HepG2 (cell line): ENCODE measurements at regions not wholly inside any gene's neighbourhood (a gene's known extent, or its start where the extent isn't known, plus 50 kb on each side); places are given as distances from the start of the nearest gene placed in this dataset.

Experiments
- ATAC-seq: fragments of 200-7000 bp; cut with Tn5 transposase; 3 replicates; pipeline ENCODE4 v1.9.1; 2020; ENCODE audit warnings: mild to moderate bottlenecking, moderate library complexity
- BruUV-seq: library from RNA; stranded (reverse); fragments of 400-500 nt; replicated peaks from 2 replicates; lab custom pipeline; 2021; lab: Mats Ljungman, UMichigan
- CTCF ChIA-PET: fragments of 300-600 bp; formaldehyde crosslinking; extraction: SDS; loops from one replicate; lab custom pipeline; 2021; ENCODE audit warnings: low total read pairs, inconsistent platforms, low intra/inter-chr PET ratio; lab: Yijun Ruan, JAX
- POLR2A ChIA-PET: fragments of 350-600 bp; sonication (Branson Sonifier 250); formaldehyde crosslinking; loops from one replicate; lab custom pipeline; 2020; ENCODE audit warnings: antibody characterized with exemption, inconsistent platforms; lab: Yijun Ruan, JAX
- DNase-seq: peaks from one replicate; pipeline ENCODE4 v3.0.0-alpha.2; 2015; ENCODE audit warnings: low spot score
- FAIRE-seq: peaks from 3 replicates; lab custom pipeline; 2011; peaks lifted over from hg19 to GRCh38; lab: Jason Lieb, UNC
- H2AFZ ChIP-seq: one replicate; pipeline ENCODE4 v1.6.1; 2011; ENCODE audit warnings: low read length, inconsistent platforms
- H3K27ac ChIP-seq: fragments of 300-600 bp; 3 replicates; pipeline ENCODE4 v1.8.0; 2011; ENCODE audit warnings: mixed run types, mild to moderate bottlenecking, mixed read lengths, low read length, inconsistent platforms; ENCODE audit not compliant: insufficient read depth; ENCODE audit errors: extremely low read length
- H3K27me3 ChIP-seq, 2 experiments: fragments of 200-600 bp in 1 of 2; 2 replicates in 1 of 2; 3 replicates in 1 of 2; pipeline versions ENCODE4 v1.6.0 to v1.8.0; 2011; ENCODE audit warnings: low read length in 2 of 2, mild to moderate bottlenecking in 2 of 2, moderate library complexity in 2 of 2, inconsistent platforms in 1 of 2; ENCODE audit not compliant: insufficient read depth in 2 of 2, control insufficient read depth in 1 of 2
- H3K36me3 ChIP-seq, 2 experiments: fragments of 200-600 bp in 1 of 2; replicated peaks in 1 of 2; 2 replicates in 1 of 2; 3 replicates in 1 of 2; pipeline versions ENCODE4 v1.5.1 to v1.8.0; 2011; ENCODE audit warnings: low read length in 2 of 2, inconsistent platforms in 1 of 2; ENCODE audit not compliant: insufficient read depth in 2 of 2, control insufficient read depth in 1 of 2
- H3K4me1 ChIP-seq: 2 replicates; pipeline ENCODE4 v1.5.1; 2012; ENCODE audit warnings: low read length, inconsistent platforms; ENCODE audit not compliant: insufficient read depth
- H3K4me2 ChIP-seq: 2 replicates; pipeline ENCODE4 v1.6.0; 2011; ENCODE audit warnings: low read depth, low read length, inconsistent platforms
- H3K4me3 ChIP-seq, 3 experiments: fragments of 200-600 bp in 1 of 3; sonication (generic), shearing (Covaris generic) in 1 of 3; replicated peaks in 1 of 3; 2 replicates each; pipeline ENCODE4 v1.5.1; 2011 to 2016; ENCODE audit warnings: low read length in 3 of 3, inconsistent platforms in 2 of 3, low read depth in 2 of 3, mild to moderate bottlenecking in 2 of 3, control low read depth in 1 of 3, mixed read lengths in 1 of 3; ENCODE audit not compliant: insufficient read depth in 1 of 3
- H3K79me2 ChIP-seq: one replicate; pipeline ENCODE4 v1.6.1; 2011; ENCODE audit warnings: low read length, inconsistent platforms; ENCODE audit not compliant: insufficient read depth
- H3K9ac ChIP-seq: 2 replicates; pipeline ENCODE4 v1.6.0; 2011; ENCODE audit warnings: mild to moderate bottlenecking, low read depth, low read length, inconsistent platforms; ENCODE audit not compliant: insufficient read depth
- H3K9me3 ChIP-seq: 2 replicates; pipeline ENCODE4 v1.5.1; 2012; ENCODE audit warnings: mild to moderate bottlenecking, low read length
- H4K20me1 ChIP-seq: 2 replicates; pipeline ENCODE4 v1.6.0; 2011; ENCODE audit warnings: inconsistent platforms, mild to moderate bottlenecking, low read length, moderate library complexity; ENCODE audit not compliant: insufficient read depth
- CBFB ChIP-seq: sonication (generic); formaldehyde crosslinking; IDR thresholded peaks from 2 replicates; pipeline ENCODE4 v1.4.0; 2020; ENCODE audit warnings: missing genetic modification reagents
- GABPB1 ChIP-seq: IDR thresholded peaks from 2 replicates; pipeline ENCODE4 v1.6.1; 2016; ENCODE audit warnings: mild to moderate bottlenecking, missing genetic modification reagents, moderate library complexity, missing compliant biosample characterization
- IKZF4 ChIP-seq: sonication (generic); formaldehyde crosslinking; IDR thresholded peaks from 2 replicates; pipeline ENCODE4 v1.5.1; 2020; ENCODE audit warnings: borderline replicate concordance, mild to moderate bottlenecking, low read depth, missing genetic modification reagents; ENCODE audit errors: not compliant biosample characterization
- KIAA2018 ChIP-seq: sonication (generic); formaldehyde crosslinking; IDR thresholded peaks from 2 replicates; pipeline ENCODE4 v1.5.0; 2020; ENCODE audit warnings: mild to moderate bottlenecking, missing genetic modification reagents, borderline replicate concordance
- MTERF4 ChIP-seq: sonication (generic); formaldehyde crosslinking; IDR thresholded peaks from 2 replicates; pipeline ENCODE4 v1.8.0; 2023; ENCODE audit warnings: mild to moderate bottlenecking, missing genetic modification reagents
- NFATC3 ChIP-seq: sonication (generic); formaldehyde crosslinking; IDR thresholded peaks from 2 replicates; pipeline ENCODE4 v1.5.1; 2020; ENCODE audit warnings: mild to moderate bottlenecking, missing genetic modification reagents
- SIX4 ChIP-seq: sonication (generic); formaldehyde crosslinking; IDR thresholded peaks from 2 replicates; pipeline ENCODE4 v1.4.0; 2020; ENCODE audit warnings: missing genetic modification reagents
- XBP1 ChIP-seq: sonication (generic); formaldehyde crosslinking; IDR thresholded peaks from 2 replicates; pipeline ENCODE4 v1.5.0; 2020; ENCODE audit warnings: missing genetic modification reagents
- ZNF225 ChIP-seq: sonication (generic); formaldehyde crosslinking; IDR thresholded peaks from 2 replicates; pipeline ENCODE4 v1.4.0; 2020; ENCODE audit warnings: mild to moderate bottlenecking, missing genetic modification reagents
- ZNF337 ChIP-seq: sonication (generic); formaldehyde crosslinking; IDR thresholded peaks from 2 replicates; pipeline ENCODE4 v1.5.1; 2020; ENCODE audit warnings: missing genetic modification reagents, low read depth, mild to moderate bottlenecking, borderline replicate concordance
- ZNF496 ChIP-seq: sonication (generic); formaldehyde crosslinking; IDR thresholded peaks from 2 replicates; pipeline ENCODE4 v1.8.1; 2023; ENCODE audit warnings: mild to moderate bottlenecking, moderate library complexity, missing genetic modification reagents; ENCODE audit not compliant: insufficient replicate concordance
- WGBS: methylation state at CpG from one replicate; pipeline ENCODE4 v1.1.6; 2017; ENCODE audit warnings: low lambda C conversion rate; 5-methylcytosine and 5-hydroxymethylcytosine counted together
- in situ Hi-C: cut with HindIII; loops from 2 replicates; pipeline ENCODE4 v1.10.0; 2017; ENCODE audit warnings: low pct_unique_long_range_greater_than_20kb; ENCODE audit not compliant: extremely low pct_ligation_motif_present
- intact Hi-C: fragments of 100-400 bp; cut with micrococcal nuclease; formaldehyde crosslinking; loops from one replicate; pipeline ENCODE4 v1.10.0; 2022; ENCODE audit not compliant: unreplicated experiment
- TF ChIP-seq, protein P1 (sequence below): sonication (generic); formaldehyde crosslinking; IDR thresholded peaks from 2 replicates; pipeline ENCODE4 v1.8.1; 2023; ENCODE audit warnings: mild to moderate bottlenecking, inconsistent platforms, moderate library complexity, missing genetic modification reagents, borderline replicate concordance

GRCh38 chr2:136319237-136319636 is 201.3 kb upstream of the CXCR4 start:
- TF ChIP-seq ZNF496 (CRISPR knock-in tag) (no peak), SIX4 (no peak), IKZF4 (CRISPR knock-in tag) (no peak), MTERF4 (CRISPR knock-in tag) (no peak), CBFB (CRISPR knock-in tag) (no peak), XBP1 (CRISPR knock-in tag) (no peak), KIAA2018 (CRISPR knock-in tag) (no peak), ZNF337 (no peak), ZNF225 (CRISPR knock-in tag) (no peak), NFATC3 (CRISPR knock-in tag) (no peak), GABPB1 (CRISPR knock-in tag) (no peak)
- TF ChIP-seq, protein P1, sequence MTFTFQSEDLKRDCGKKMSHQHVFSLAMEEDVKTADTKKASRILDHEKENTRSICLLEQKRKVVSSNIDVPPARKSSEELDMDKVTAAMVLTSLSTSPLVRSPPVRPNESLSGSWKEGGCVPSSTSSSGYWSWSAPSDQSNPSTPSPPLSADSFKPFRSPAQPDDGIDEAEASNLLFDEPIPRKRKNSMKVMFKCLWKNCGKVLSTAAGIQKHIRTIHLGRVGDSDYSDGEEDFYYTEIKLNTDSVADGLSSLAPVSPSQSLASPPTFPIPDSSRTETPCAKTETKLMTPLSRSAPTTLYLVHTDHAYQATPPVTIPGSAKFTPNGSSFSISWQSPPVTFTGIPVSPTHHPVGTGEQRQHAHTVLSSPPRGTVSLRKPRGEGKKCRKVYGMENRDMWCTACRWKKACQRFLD = no peak
- in situ Hi-C loops = no loop called here
- no peak overlapping the region for H3K27ac ChIP-seq
- no peak overlapping the region for H3K9ac ChIP-seq
- ChIA-PET POLR2A (no interaction called here), CTCF (no interaction called here)
- DNase-seq (no peak), ATAC-seq (no peak), FAIRE-seq (no peak)
- no peaks in the 10 kb centered on the region for H3K36me3 ChIP-seq
- intact Hi-C loops = no loop called here
- no peaks in the 10 kb centered on the region for H3K79me2 ChIP-seq
- no peak overlapping the region for H3K4me2 ChIP-seq
- 12% methylated on average over 2 of the region's 2 CpGs for WGBS
- no peaks in the 10 kb centered on the region for H4K20me1 ChIP-seq
- no TSS peak for BruUV-seq
- peaks cover 0 to 25% of the 10 kb centered on the region in 2 experiments; a peak in 3 of 5 replicates for H3K27me3 ChIP-seq
- H3K4me3 ChIP-seq = no peak overlapping the region
- no peak overlapping the region for H2AFZ ChIP-seq
- H3K4me1 ChIP-seq = 0 out of 2 replicates have a peak, but pooled peaks cover under 1% of the 10 kb centered on the region
- no peaks in the 10 kb centered on the region for H3K9me3 ChIP-seq
